Panc1 (cell line): ENCODE measurements at regions not wholly inside any gene's neighbourhood (a gene's known extent, or its start where the extent isn't known, plus 50 kb on each side); places are given as distances from the start of the nearest gene placed in this dataset.

Experiments used
- CTCF ChIP-seq: fragments of 450-650 bp; IDR thresholded peaks from 2 replicates; pipeline ENCODE4 v1.5.1; 2017; ENCODE audit warnings: mild to moderate bottlenecking
- POLR2AphosphoS5 ChIP-seq: IDR thresholded peaks from 2 replicates; pipeline ENCODE4 v1.6.1; 2012; ENCODE audit warnings: mild to moderate bottlenecking, low read depth, low read length, moderate library complexity
- SIN3A ChIP-seq: IDR thresholded peaks from 2 replicates; pipeline ENCODE4 v1.6.1; 2012; ENCODE audit warnings: low read depth, mild to moderate bottlenecking, low read length, moderate library complexity, borderline replicate concordance; ENCODE audit not compliant: insufficient read depth

DNA sequence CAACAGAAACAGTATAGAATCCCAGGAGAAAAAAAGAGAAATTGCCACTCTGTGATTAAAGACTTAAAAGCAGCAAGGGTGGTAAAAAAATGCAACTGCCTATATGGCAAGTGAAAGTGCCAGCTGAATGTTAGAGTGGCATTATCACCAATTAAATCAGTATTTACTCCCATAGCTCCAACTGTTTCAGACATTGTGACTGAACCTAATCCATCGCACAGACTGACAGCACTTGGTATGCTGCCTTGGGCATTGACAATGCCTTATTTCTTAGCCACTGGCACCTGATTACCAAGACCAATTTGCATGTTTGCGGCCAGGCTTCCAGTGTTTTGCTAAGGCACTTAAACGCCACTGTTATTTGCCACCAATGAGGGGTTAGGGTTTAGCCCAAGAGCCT lies 201.9 kb upstream of the NECTIN3 start:
- TF ChIP-seq SIN3A (no peak), POLR2AphosphoS5 (no peak), CTCF (no peak)
